H1 (cell line): ENCODE measurements at regions not wholly inside any gene's neighbourhood (a gene's known extent, or its start where the extent isn't known, plus 50 kb on each side); places are given as distances from the start of the nearest gene placed in this dataset.

Experiments
- CTCF ChIA-PET: fragments of 300-600 bp; sonication (Branson Sonifier 250); formaldehyde crosslinking; loops from one replicate; lab custom pipeline; 2021; ENCODE audit not compliant: partially characterized antibody; lab: Charles Lee
- POLR2A ChIA-PET: fragments of 300-600 bp; sonication (Branson Sonifier 250); formaldehyde crosslinking; loops from one replicate; lab custom pipeline; 2021; ENCODE audit warnings: inconsistent platforms; ENCODE audit not compliant: partially characterized antibody; lab: Charles Lee
- DNase-seq, 2 experiments: peaks; one replicate each; pipeline versions ENCODE4 v3.0.0 to v3.0.0-alpha.2; 2010 to 2022; ENCODE audit warnings: low spot score in 2 of 2, low read depth in 1 of 2, mixed read lengths in 1 of 2
- FAIRE-seq: peaks from 2 replicates; lab custom pipeline; 2011; peaks lifted over from hg19 to GRCh38; lab: Jason Lieb, UNC
- H2AFZ ChIP-seq: 2 replicates; pipeline ENCODE4 v1.8.1; 2012; ENCODE audit warnings: low read length, inconsistent platforms
- H2AK5ac ChIP-seq: 2 replicates; pipeline ENCODE4 v1.6.1; 2013; ENCODE audit warnings: low read depth, low read length
- H2BK120ac ChIP-seq: replicated peaks from 2 replicates; pipeline ENCODE3; 2013; ENCODE audit warnings: low read depth, low read length, inconsistent platforms
- H2BK12ac ChIP-seq: 2 replicates; pipeline ENCODE4 v1.6.1; 2013; ENCODE audit warnings: low read depth, low read length
- H2BK15ac ChIP-seq: 2 replicates; pipeline ENCODE4 v1.6.1; 2013; ENCODE audit warnings: low read length
- H2BK20ac ChIP-seq: 2 replicates; pipeline ENCODE4 v1.6.1; 2013; ENCODE audit warnings: low read length
- H2BK5ac ChIP-seq: 2 replicates; pipeline ENCODE4 v1.6.1; 2013; ENCODE audit warnings: low read depth, low read length
- H3K14ac ChIP-seq: 2 replicates; pipeline ENCODE4 v1.6.1; 2013; ENCODE audit warnings: inconsistent platforms; ENCODE audit not compliant: insufficient read length
- H3K18ac ChIP-seq: 2 replicates; pipeline ENCODE4 v1.6.1; 2013; ENCODE audit warnings: low read length; ENCODE audit errors: extremely low read depth
- H3K23ac ChIP-seq: 2 replicates; pipeline ENCODE4 v1.6.1; 2013; ENCODE audit warnings: inconsistent platforms; ENCODE audit not compliant: insufficient read length
- H3K23me2 ChIP-seq: 2 replicates; pipeline ENCODE4 v1.6.1; 2013; ENCODE audit warnings: low read depth, low read length
- H3K27ac ChIP-seq: 2 replicates; pipeline ENCODE4 v1.6.1; 2011; ENCODE audit warnings: low read depth, low read length, inconsistent platforms
- H3K27me3 ChIP-seq, 4 experiments: replicated peaks in 1 of 4; 1 replicate in 1 of 4; 2 replicates in 3 of 4; pipeline versions ENCODE4 v1.6.1 to v1.8.1; 2011 to 2013; ENCODE audit warnings: low read length in 3 of 4, mild to moderate bottlenecking in 3 of 4, inconsistent platforms in 2 of 4, mixed read lengths in 2 of 4, moderate library complexity in 1 of 4; ENCODE audit not compliant: control insufficient read depth in 3 of 4, insufficient read depth in 3 of 4; ENCODE audit errors: extremely low read depth in 1 of 4
- H3K36me3 ChIP-seq, 4 experiments: 2 replicates each; pipeline versions ENCODE4 v1.6.1 to v1.8.1; 2011 to 2013; ENCODE audit warnings: mild to moderate bottlenecking in 4 of 4, low read length in 3 of 4, moderate library complexity in 2 of 4, control low read depth in 1 of 4, inconsistent platforms in 1 of 4; ENCODE audit not compliant: insufficient read depth in 4 of 4, control insufficient read depth in 2 of 4
- H3K4ac ChIP-seq: replicated peaks from 2 replicates; pipeline ENCODE3; 2013; ENCODE audit warnings: low read length, low read depth, mixed read lengths, inconsistent platforms; ENCODE audit not compliant: insufficient read length
- H3K4me1 ChIP-seq, 4 experiments: replicated peaks in 1 of 4; 1 replicate in 1 of 4; 2 replicates in 3 of 4; pipeline versions ENCODE4 v1.6.1 to v1.8.1; 2011 to 2013; ENCODE audit warnings: low read length in 3 of 4, inconsistent platforms in 2 of 4, mixed read lengths in 1 of 4; ENCODE audit not compliant: insufficient read depth in 4 of 4, control insufficient read depth in 3 of 4
- H3K4me2 ChIP-seq, 2 experiments: 2 replicates each; pipeline versions ENCODE4 v1.6.1 to v1.8.1; 2011 to 2013; ENCODE audit warnings: low read depth in 2 of 2, low read length in 2 of 2, control low read depth in 1 of 2, inconsistent platforms in 1 of 2, mild to moderate bottlenecking in 1 of 2; ENCODE audit not compliant: insufficient read depth in 1 of 2
- H3K4me3 ChIP-seq, 4 experiments: fragments of 200-600, 300-600 bp in 1 of 4; sonication (generic), shearing (Covaris generic), sonication (Bioruptor Twin) in 1 of 4; 2 replicates each; pipeline versions ENCODE4 v1.5.1 to v1.8.1; 2011 to 2016; ENCODE audit warnings: low read length in 4 of 4, low read depth in 3 of 4, control low read depth in 2 of 4, inconsistent platforms in 2 of 4, mild to moderate bottlenecking in 2 of 4, mixed read lengths in 1 of 4, moderate library complexity in 1 of 4; ENCODE audit not compliant: insufficient read depth in 2 of 4; ENCODE audit errors: extremely low read depth in 1 of 4
- H3K56ac ChIP-seq: replicated peaks from 2 replicates; pipeline ENCODE3; 2013; ENCODE audit warnings: low read depth, mild to moderate bottlenecking, mixed read lengths, low read length, inconsistent platforms; ENCODE audit not compliant: insufficient read length
- H3K79me1 ChIP-seq: 2 replicates; pipeline ENCODE4 v1.6.1; 2013; ENCODE audit warnings: low read depth, low read length, control low read depth
- H3K79me2 ChIP-seq, 2 experiments: 2 replicates each; pipeline versions ENCODE4 v1.6.1 to v1.8.1; 2012 to 2013; ENCODE audit warnings: low read length in 2 of 2, mild to moderate bottlenecking in 2 of 2, inconsistent platforms in 1 of 2; ENCODE audit not compliant: insufficient read depth in 2 of 2, control insufficient read depth in 1 of 2
- H3K9ac ChIP-seq, 4 experiments: replicated peaks in 1 of 4; 1 replicate in 1 of 4; 2 replicates in 3 of 4; pipeline versions ENCODE4 v1.6.1 to v1.8.1; 2011 to 2013; ENCODE audit warnings: low read depth in 3 of 4, low read length in 3 of 4, control low read depth in 2 of 4, mild to moderate bottlenecking in 2 of 4, moderate library complexity in 2 of 4, inconsistent platforms in 1 of 4; ENCODE audit errors: extremely low read depth in 1 of 4
- H3K9me3 ChIP-seq, 2 experiments: 2 replicates each; pipeline versions ENCODE4 v1.6.1 to v1.8.1; 2012 to 2013; ENCODE audit warnings: mild to moderate bottlenecking in 2 of 2, moderate library complexity in 2 of 2, control low read depth in 1 of 2, inconsistent platforms in 1 of 2, low read depth in 1 of 2, low read length in 1 of 2, mixed read lengths in 1 of 2; ENCODE audit not compliant: insufficient read depth in 2 of 2
- H4K20me1 ChIP-seq, 2 experiments: replicated peaks in 1 of 2; 2 replicates each; pipeline versions ENCODE3 to v1.8.1; 2011 to 2013; ENCODE audit warnings: inconsistent platforms in 2 of 2, low read length in 2 of 2, mild to moderate bottlenecking in 1 of 2; ENCODE audit not compliant: insufficient read depth in 2 of 2, control insufficient read depth in 1 of 2
- H4K5ac ChIP-seq: 2 replicates; pipeline ENCODE4 v1.6.1; 2013; ENCODE audit warnings: low read length, low read depth, mixed read lengths, inconsistent platforms; ENCODE audit not compliant: insufficient read length
- H4K8ac ChIP-seq: 2 replicates; pipeline ENCODE4 v1.8.0; 2013; ENCODE audit warnings: mild to moderate bottlenecking, moderate library complexity, low read length, inconsistent platforms; ENCODE audit not compliant: insufficient read depth; ENCODE audit errors: extremely low read depth
- H4K91ac ChIP-seq: replicated peaks from 2 replicates; pipeline ENCODE3; 2013; ENCODE audit warnings: low read length, mixed read lengths, inconsistent platforms; ENCODE audit not compliant: insufficient read length
- BACH1 ChIP-seq: IDR thresholded peaks from 2 replicates; pipeline ENCODE4 v1.6.1; 2012; ENCODE audit warnings: low read length, improper control_type of control experiment
- CREB1 ChIP-seq: IDR thresholded peaks from 2 replicates; pipeline ENCODE4 v1.6.1; 2012; ENCODE audit warnings: inconsistent platforms
- FOSL1 ChIP-seq: IDR thresholded peaks from 2 replicates; pipeline ENCODE4 v1.6.1; 2011; ENCODE audit warnings: mild to moderate bottlenecking, low read depth, low read length, moderate library complexity; ENCODE audit not compliant: insufficient read depth
- HDAC6 ChIP-seq: IDR thresholded peaks from one replicate; pipeline ENCODE4 v1.7.1; 2012; ENCODE audit warnings: low read depth, mild to moderate bottlenecking, inconsistent platforms, low read length, moderate library complexity
- PHF8 ChIP-seq: fragments of 200-600 bp; sonication (generic); conservative IDR thresholded peaks from 2 replicates; pipeline ENCODE4 v1.7.1; 2012; ENCODE audit warnings: low read depth, mild to moderate bottlenecking, inconsistent platforms, low read length, moderate library complexity
- POLR2A ChIP-seq, 2 experiments: IDR thresholded peaks; 1 replicate in 1 of 2; 2 replicates in 1 of 2; pipeline ENCODE4 v1.6.1; 2011; ENCODE audit warnings: low read depth in 2 of 2, low read length in 2 of 2, mild to moderate bottlenecking in 2 of 2; ENCODE audit errors: control extremely low read depth in 1 of 2
- POU5F1 ChIP-seq: IDR thresholded peaks from 2 replicates; pipeline ENCODE4 v1.6.1; 2011; ENCODE audit warnings: low read depth, mild to moderate bottlenecking, low read length, moderate library complexity
- RAD21 ChIP-seq, 2 experiments: IDR thresholded peaks in 1 of 2; conservative IDR thresholded peaks in 1 of 2; 2 replicates each; pipeline ENCODE4 v1.6.1; 2011; ENCODE audit warnings: low read depth in 2 of 2, low read length in 2 of 2, improper control_type of control experiment in 1 of 2, inconsistent platforms in 1 of 2, mild to moderate bottlenecking in 1 of 2, moderate library complexity in 1 of 2
- RFX5 ChIP-seq: IDR thresholded peaks from 2 replicates; pipeline ENCODE4 v1.6.1; 2011; ENCODE audit warnings: low read depth, low read length, improper control_type of control experiment, borderline replicate concordance
- RNF2 ChIP-seq: fragments of 200-900, 300-1000 bp; sonication (generic); IDR thresholded peaks from 2 replicates; pipeline ENCODE4 v1.7.1; 2016; ENCODE audit warnings: borderline replicate concordance, low read depth, mild to moderate bottlenecking, antibody characterized with exemption, low read length; ENCODE audit not compliant: poor library complexity, severe bottlenecking; ENCODE audit errors: missing control alignments
- RXRA ChIP-seq: IDR thresholded peaks from 2 replicates; pipeline ENCODE4 v1.6.1; 2011; ENCODE audit warnings: low read depth, mild to moderate bottlenecking, low read length, moderate library complexity; ENCODE audit not compliant: insufficient read depth
- TAF7 ChIP-seq: optimal IDR thresholded peaks from 2 replicates; pipeline ENCODE3; 2011; ENCODE audit warnings: low read depth, mild to moderate bottlenecking, inconsistent platforms, low read length, moderate library complexity, borderline replicate concordance
- TBP ChIP-seq: IDR thresholded peaks from 2 replicates; pipeline ENCODE4 v1.6.1; 2011; ENCODE audit warnings: low read depth, low read length, improper control_type of control experiment
- TCF12 ChIP-seq: IDR thresholded peaks from 2 replicates; pipeline ENCODE4 v1.6.1; 2011; ENCODE audit warnings: low read depth, mild to moderate bottlenecking, low read length
- ZNF274 ChIP-seq: IDR thresholded peaks from 2 replicates; pipeline ENCODE4 v1.7.0; 2012; ENCODE audit warnings: low read length, borderline replicate concordance; ENCODE audit errors: extremely low read depth
- WGBS, 2 experiments: shearing (Covaris generic) in 1 of 2; methylation state at CpG; one replicate each; pipeline versions ENCODE4 v1.1.6 to v1.1.7; 2013 to 2015; ENCODE audit warnings: low lambda C conversion rate in 2 of 2, mixed read lengths in 2 of 2, inconsistent platforms in 1 of 2, low coverage in 1 of 2, missing lambda C conversion rate in 1 of 2; ENCODE audit not compliant: insufficient replicate concordance in 2 of 2, insufficient coverage in 1 of 2, insufficient read length in 1 of 2; ENCODE audit errors: extremely low coverage in 1 of 2, missing lambda C conversion rate in 1 of 2; 5-methylcytosine and 5-hydroxymethylcytosine counted together

DNA sequence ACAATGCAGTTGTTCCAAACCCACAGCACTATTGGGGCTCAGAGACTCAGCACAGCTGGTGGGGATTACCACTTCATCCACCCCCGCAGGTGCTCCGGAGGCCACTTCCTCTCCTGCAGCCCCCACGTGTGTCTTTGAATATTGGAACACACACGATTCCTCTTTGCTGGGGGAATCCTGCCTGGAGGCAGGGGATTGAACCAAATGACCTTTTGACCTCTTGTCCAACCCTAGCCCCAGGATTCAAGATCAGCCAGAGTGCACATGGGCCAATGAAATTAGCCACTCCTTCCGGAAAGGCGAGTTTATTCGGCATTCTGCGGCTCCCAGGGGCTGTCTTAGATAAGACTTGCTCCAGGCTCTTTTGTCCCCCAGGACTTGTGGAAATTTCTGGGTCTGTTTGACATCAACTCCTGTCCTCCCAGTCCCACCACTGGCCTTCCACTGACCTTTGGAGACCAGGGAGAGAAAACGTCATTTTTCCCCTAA is 350.2 kb downstream of the FOXL1 start:
- no peak overlapping the region for H3K4me2 ChIP-seq
- no peak for FAIRE-seq
- TF ChIP-seq TCF12 (no peak), RFX5 (no peak), RXRA (no peak), RNF2 (no peak), RAD21 (IDR thresholded peaks at IDR 0.05 in 1 of 2, conservative IDR thresholded peaks at IDR 0.05 in 1 of 2; ENCODE audit: low read depth in 2 of 2, low read length in 2 of 2) (no peak), PHF8 (no peak), ZNF274 (no peak), TBP (no peak), HDAC6 (no peak), CREB1 (no peak), TAF7 (no peak), BACH1 (no peak), FOSL1 (no peak), POLR2A (IDR thresholded peaks at IDR 0.05; ENCODE audit: control extremely low read depth in 1 of 2, low read depth in 2 of 2, low read length in 2 of 2) (no peak), POU5F1 (no peak)

More for the DNA sequence above, 350.2 kb downstream of the FOXL1 start:
- Histone ChIP-seq H2BK120ac (no peak overlapping the region), H3K9me3 (no peaks in the 10 kb centered on the region), H3K4ac (no peak overlapping the region), H3K79me1 (no peaks in the 10 kb centered on the region; the same call in 1 of the 2 replicates), H4K5ac (no peak overlapping the region), H3K18ac (no peak overlapping the region), H3K36me3 (no peaks in the 10 kb centered on the region), H3K23me2 (peaks cover 8% of the 10 kb centered on the region), H2BK12ac (no peak overlapping the region), H2BK5ac (no peak overlapping the region), H3K4me3 (no peak overlapping the region), H3K23ac (no peak overlapping the region), H4K91ac (no peak overlapping the region), H3K56ac (no peak overlapping the region), H2AFZ (no peak overlapping the region), H3K4me1 (peaks cover 0 to 5% (median 0%) of the 10 kb centered on the region in 4 experiments; a peak in 1 of 7 replicates), H3K27me3 (no peaks in the 10 kb centered on the region), H3K14ac (no peak overlapping the region), H2BK20ac (no peak overlapping the region), H3K9ac (no peak overlapping the region), H3K27ac (no peak overlapping the region), H2BK15ac (no peak overlapping the region), H4K20me1 (peaks cover 0 to 7% of the 10 kb centered on the region in 2 experiments), H4K8ac (no peak overlapping the region), H3K79me2 (no peaks in the 10 kb centered on the region), H2AK5ac (no peak overlapping the region)
- ChIA-PET CTCF (interaction anchor here (0.6 to 1.2 kb wide), 4 partner anchors 45 to 350 kb away, joined by 3 read pairs; no protein-coding TSS in a partner anchor), POLR2A (no interaction called here)
- no peak for DNase-seq
- 90% methylated on average over 8 of the region's 9 CpGs; no CpG with 5 or more reads in 1 of the 2 experiments for WGBS, 2 experiments
